MM.1S (cell line): ENCODE measurements at regions not wholly inside any gene's neighbourhood (a gene's known extent, or its start where the extent isn't known, plus 50 kb on each side); places are given as distances from the start of the nearest gene placed in this dataset.

ENCODE experiments used
- CTCF ChIP-seq: fragments of 300-600 bp; sonication (generic); IDR thresholded peaks from 2 replicates; pipeline ENCODE4 v1.5.1; 2016; ENCODE audit warnings: antibody characterized with exemption, low read length, mixed read lengths
- EZH2 ChIP-seq: fragments of 300-600 bp; sonication (generic); optimal IDR thresholded peaks from 2 replicates; pipeline ENCODE3; 2017; ENCODE audit warnings: low read depth, mild to moderate bottlenecking, antibody characterized with exemption, low read length, mixed read lengths

- TF ChIP-seq CTCF (no peak), EZH2 (no peak)
These were observed 94.4 kb downstream of the IZUMO3 start for GRCh38 chr9:24451346-24451745.
